SKM-1 (cell line): ENCODE measurements at regions not wholly inside any gene's neighbourhood (a gene's known extent, or its start where the extent isn't known, plus 50 kb on each side); places are given as distances from the start of the nearest gene placed in this dataset.

ENCODE experiments used
- DNase-seq: peaks from one replicate; lab custom pipeline; 2025; ENCODE audit not compliant: unreplicated experiment; lab: John Stamatoyannopoulos, UW

DNA sequence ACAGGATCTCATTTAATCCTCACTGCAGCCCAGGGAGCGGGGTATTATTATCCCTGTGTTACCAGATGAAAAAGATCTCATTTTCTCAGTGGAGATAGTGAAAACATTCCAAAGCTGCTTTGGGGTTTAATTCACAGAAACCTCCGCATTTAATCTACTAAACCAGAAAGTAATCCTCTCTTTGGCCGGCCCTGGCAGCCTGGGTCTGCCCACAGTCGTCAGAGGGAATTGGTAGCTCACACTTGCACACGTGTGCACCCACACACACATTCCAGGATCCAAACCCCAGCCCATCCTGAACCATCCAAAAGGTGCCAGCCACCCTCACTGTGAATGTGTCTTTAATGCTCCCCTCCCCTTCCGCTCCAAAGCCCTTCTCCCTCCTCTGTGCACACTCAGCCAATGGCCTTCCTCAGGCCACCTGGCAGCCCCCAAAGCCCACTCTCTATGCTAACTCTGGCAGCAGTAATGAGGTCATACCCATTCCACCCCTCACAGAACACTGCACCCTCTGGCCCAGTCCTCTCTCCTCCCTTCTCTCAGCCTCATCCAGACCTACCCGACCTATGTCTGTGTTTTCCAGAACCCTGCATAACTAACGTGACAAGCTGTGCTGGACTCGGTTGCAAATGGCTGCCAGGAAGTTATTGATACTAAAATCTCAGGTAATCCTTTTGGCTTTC, 466.2 kb downstream of the SOX6 start:
- DNase-seq = no peak

DNA sequence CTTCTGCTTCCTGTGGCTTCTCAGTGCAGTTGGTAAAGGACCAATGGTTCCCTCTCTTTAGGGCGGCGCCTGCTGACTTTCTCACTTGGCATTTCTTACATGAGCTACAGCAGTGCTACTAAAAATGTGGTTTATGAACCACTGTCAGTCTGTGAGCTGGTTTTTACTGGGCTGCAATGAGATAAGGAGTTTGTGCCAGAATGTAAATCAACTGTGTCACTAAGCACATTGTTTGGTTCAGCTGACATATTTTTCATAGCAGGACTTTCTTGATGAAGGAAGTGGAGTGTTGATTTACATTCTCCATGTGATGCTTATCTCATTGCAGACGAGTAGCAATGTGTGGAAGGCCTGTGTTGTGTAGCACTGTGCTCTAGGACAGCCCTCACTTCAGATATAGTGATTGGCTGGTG, 463.3 kb downstream of the SOX6 start:
- no peak for DNase-seq

DNA sequence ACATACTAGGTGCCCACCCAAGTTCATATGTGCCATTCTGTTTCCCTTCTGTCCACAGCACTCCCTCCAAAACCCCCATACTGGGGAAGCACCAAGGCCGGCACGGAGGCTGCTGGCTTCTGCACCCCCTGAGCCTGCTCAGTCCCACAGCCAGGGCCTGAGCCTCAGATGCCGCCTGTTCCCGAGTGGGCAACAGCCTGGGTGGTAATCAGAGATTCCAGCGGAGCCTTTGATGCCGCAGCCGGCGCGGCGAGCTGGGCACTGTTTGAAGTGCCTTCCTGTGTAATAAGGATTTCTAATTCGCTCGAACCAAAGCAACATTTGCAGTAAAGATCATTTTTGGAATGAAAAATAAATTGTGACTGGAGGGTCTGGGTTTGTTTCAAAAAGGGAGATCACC, 460.3 kb downstream of the SOX6 start:
- no peak for DNase-seq

DNA sequence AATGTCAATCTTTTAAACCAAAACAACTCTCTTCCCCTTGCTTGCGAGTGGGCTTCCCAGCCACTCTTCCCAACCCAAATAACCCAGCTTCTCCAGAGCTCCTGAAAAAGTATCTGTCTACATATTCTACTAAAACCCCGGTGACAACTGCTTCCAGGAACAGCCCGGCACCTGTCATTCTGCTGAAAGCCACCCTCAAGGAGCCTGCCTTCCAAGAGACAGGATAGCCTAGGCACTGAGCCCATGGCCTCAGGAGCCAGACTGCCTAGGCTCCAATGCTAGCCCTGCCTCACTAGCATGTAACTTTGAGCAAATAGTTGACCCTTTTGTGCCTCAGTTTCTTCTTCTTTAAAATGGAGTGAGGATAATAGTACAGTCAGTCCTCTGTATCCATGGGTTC, 459.8 kb downstream of the SOX6 start:
- DNase-seq = no peak

DNA sequence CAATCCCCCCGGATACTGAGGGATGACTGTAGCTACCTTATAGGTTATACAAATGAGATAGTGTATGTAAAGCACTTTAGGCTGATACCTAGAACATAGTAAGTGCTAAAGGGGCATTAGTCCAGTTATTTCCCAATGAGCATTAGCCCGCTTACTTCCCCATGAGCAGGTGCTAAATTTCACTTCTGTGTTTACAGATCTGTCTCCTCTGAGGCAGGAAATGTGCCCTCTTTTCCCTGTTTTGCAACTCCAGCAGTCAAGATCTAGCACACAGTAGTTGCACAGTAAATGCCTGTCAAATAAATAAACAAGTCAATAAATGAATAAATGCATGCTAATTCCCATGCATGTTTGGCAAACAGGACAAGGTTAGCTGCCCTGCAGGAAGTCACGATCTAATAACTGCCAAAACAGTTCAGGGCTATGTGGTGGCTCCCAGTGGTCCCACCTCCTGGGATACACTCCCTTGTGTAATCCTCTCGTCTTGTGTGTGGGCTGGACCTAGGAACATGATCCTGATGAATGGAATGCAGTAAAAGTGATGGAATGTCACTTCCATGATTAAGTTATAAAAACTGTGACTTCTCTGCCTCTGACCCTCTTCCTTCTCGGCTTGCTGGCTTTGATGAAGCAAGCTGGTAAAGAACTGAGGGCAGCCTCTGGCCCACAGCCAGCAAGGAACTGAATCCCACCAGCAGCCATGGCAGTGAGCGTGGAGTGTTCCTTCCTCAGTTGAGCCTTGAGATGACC, 459.0 kb downstream of the SOX6 start:
- peak; percentile 30 for DNase-seq

DNA sequence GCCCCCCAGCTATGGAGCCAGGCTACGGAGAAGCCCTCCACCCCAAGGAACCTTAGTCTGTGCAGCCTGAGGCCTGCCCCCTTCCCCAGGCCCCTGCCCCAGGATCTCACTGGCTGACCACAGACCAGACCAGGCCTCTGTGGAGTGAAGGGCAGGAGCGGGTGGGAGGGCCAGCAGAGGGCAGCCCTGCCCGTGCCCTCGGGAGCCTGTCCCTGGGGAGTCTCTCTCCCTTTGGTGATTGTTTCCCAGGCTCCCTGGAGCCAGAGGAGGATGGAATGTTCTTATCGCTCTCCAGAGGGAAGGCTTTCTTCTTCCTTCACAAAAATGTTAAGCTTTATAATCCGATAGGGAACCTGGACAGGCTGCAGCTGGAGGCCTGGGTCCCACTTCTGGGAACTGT, 455.3 kb downstream of the SOX6 start:
- DNase-seq = no peak

DNA sequence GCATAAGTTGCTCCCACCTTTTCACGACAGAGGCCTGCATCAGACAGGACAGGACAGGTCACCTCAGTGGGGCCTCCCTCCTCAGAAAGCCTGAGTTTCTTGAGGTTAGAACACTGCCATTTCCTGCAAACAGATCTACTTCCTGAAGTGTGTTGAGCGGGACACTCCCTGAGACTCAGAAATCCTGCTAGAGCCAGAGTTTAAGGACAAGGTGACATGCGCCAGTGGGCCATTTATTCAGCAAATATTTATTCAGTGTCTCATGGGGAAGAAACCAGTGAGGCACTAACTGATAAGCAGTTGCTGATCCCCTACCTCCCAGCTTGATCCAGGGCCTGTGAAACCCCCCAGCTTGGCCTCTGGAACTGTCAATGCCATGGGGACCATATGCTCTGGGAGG, 454.6 kb downstream of the SOX6 start:
- no peak for DNase-seq

DNA sequence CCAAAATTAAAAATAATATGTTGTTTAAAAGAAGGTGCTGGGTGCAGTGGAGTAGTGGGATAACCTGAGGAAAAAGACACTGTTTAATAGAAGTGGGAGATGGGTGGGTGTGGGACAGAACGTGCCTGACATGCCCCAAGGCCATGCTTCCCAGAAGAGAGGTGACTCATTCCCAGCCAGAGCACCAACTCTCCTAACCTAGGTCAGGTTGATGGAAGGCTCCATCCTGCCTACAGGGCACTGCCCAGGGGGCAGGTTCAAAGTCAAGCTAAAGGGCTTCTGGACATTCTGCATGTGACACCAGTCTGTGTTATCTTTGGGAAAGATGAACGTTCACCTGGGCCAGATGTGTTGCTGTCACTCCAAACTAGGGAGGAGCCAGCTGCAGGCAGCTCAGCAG, 453.1 kb downstream of the SOX6 start:
- no peak for DNase-seq

DNA sequence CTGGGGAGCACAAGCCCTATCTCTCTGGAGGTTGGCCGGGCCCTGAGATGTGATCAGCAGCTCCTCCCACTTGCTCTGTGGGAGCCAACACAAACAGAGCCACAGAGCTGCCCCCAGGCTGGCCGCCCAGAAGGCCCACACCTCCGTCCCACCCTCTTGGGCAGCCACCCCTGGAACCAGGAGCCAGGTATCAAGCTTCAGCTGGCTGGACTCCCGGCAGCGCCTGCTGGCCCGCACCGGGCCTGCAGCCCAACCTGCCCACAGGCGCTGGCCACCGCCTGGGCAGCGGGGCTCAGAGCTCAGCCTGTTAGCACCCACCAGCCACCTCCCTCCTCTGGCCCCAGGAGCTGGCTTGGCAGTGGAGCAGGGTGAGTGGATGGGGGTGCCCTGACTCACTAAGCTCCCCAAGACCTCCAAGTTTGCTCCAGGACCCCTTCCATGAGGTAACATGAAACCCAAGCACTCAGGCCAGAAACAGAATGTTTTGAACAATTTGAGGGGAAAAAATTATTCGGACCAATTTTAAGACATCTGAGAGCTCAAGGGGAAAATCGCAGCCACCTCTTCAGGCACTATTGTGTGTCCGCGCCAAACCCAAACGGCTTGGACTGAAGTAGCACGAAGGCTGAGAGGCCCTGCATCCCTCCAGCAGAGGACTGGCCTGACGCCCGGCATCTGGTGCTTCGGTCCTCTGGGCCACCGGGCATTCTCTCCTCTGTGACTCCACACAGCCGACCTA, 450.8 kb downstream of the SOX6 start:
- DNase-seq = no peak

DNA sequence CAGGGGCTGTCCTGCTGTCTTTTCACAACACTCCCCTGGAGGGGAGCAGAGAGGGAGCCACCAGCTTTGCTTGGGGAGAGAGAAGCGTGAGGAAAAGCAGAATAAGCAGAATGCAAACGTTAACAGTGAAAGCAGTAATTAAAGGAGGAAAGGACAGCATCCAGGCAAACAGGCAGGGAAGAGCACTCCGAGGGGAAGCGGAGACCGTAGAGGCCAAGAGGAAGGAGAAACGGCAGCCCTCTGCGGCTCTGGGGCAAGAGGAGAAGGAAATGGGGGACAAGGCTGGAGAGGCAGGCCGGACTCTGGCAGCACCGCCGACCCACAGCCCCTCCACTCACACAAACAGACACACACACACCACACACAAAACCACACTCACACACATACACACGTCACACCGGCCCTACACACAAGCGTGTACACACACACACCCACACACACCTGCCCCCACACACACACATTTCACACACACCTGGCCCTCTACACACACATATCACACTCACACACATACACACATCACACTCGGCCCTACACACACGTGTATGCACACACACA, 449.8 kb downstream of the SOX6 start:
- DNase-seq = no peak

DNA sequence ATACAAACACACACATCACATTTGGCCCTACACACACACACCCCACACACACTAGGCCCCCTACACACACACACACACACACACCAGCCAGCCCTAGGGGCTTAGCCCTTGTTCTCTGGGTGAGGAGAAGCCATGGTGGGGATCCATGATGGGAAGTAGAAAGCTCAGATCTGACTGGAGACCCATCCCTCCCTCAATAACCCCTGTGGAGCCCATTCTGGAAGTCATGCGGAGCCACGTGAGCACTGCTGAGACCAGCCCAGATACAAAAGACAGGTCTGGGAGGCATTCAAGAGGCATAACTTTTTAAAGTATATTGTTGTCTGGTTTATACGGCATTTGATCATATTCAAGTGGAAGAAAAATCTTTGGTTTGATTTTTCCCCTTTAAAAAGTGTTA, 448.5 kb downstream of the SOX6 start:
- no peak for DNase-seq

DNA sequence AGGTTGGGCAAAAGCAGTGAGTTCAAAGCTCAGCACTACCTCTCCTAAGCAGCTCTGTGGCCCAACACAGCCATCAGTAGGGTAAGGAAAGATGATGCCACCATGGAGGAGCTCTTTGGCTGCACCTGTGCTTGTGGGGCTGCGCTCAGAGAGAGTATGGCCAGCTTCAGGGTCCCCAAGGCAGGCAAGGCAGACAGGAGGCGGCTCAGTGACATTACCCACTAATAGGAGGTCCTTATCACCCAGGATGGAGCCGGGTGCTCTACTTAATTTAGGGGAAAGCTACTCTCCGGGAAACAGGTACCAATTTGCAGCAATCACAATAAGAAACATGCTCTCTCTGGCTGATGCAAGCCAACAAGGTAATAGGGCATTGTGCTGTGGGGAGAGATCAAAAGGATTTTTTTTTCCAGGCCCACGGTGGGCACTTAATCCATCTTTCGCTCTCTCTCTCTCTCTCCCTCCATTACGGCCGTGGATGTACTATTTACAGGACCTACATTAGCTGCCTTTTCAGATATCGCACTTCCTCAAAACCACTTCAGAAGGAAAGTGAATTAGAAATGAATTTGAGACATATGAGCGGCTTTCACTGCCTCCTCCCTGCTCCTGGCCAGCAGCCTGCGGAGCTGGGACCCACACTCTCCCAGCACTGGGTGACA, 446.3 kb downstream of the SOX6 start:
- DNase-seq = no peak

DNA sequence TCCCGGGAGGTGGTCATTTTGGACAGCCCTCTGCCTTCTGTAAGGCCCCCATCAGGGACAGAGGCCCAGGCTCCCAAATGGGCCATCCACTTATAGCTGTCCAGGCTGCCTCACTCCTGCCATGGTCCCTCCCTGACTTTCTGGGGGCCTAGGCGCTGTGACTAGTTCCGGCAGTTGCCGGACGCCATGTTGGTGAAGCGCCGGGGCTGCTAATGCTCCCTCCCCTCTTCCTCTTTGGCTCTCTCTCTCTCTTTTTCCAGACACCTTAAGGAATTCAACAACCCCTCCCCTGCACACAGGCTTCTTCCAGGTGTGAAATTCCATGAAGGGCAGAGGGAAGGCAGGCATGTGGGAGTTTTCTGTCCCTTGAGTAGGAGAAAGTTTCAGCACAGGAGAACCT, 445.6 kb downstream of the SOX6 start:
- no peak for DNase-seq

DNA sequence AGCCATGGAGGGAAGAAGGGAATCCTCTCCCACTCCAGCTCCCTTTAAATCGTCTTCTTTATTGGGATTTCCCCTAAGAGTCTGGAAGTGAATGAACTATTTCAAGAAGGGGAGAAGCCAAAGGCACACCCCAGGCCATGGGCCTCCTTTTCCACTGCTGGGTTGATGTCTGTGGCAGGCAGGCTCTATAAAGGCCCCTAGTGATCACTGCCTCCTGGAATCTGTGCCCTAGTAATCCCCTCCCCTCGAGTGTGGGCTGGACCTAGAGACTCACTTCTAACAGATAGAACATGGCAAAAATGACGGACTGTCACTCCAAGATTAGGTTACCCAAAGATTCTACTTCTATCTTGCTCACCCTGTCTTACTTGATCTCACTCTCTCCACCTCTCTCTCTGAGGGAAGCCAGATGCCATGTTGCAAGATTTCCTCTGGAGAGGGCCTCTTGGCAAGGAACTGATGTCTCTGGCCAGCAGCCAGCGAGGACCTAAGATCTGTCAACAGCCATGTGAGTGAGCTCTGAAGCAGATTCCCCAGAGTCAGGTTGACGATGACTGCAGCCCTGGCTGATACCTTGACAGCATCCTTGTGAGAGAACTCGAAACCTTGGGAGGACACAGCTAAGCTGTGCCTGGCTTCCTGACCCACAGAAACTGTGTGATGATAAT, 444.8 kb downstream of the SOX6 start:
- peak; percentile 9 for DNase-seq

DNA sequence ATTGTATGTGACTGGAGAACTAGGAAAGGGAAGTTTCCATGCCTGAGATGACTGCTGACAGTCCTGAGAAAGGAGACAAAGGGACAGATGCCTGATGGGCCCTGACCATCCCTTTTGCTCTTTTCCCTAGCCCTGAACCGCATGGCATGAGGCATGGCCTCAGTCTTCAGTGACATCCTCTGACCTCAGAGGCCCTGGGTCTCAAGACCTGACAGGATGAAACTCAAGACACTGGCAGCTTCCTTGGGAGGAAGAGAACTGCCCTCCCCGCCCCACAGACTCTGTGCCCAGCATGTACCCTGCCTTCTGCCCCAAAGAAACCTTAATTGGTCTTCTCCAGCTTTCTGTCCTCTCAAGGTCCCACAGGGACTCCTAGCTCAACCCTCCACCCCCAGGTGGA, 444.1 kb downstream of the SOX6 start:
- no peak for DNase-seq

DNA sequence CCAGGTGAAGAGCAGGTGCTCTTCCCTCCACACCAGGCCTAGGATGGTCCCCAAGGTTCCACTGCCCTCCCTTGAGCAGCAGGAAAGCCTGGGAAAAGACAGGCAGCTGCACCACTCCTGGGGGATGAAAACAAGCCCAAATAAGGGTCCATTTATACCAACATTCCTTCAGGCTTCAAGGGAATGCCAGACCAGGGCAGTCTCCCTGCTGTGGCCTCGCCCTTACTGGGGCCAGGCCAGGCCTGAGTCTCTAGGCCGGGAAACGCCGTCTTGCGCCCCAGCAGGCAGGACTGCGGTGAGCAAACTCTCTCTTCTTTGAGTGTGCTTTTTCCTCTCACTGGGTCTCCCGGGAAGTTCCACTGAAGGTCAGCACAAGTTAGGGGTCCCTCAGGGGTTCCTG, 443.5 kb downstream of the SOX6 start:
- DNase-seq = no peak

DNA sequence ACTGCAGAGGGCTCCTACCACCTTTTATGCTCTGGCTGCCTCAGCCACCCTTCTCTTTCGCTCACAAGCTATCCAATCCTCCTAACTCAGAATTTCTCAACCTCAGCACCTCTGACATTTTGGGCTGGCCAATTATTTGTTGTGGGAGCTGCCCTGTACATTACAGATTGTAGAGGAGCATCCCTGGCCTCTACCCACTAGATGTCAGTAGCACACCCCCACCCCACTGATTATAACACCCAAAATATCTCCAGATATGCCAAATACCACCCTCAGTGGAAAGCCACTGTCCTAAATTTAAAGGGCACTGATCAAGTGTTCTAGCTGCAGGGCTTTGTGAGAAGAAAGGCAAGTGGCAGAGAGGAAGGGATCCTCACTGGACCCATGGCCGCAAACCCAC, 443.1 kb downstream of the SOX6 start:
- DNase-seq = no peak
